ENCODE measurements at regions not wholly inside any gene's neighbourhood (a gene's known extent, or its start where the extent isn't known, plus 50 kb on each side); places are given as distances from the start of the nearest gene placed in this dataset.

DNA sequence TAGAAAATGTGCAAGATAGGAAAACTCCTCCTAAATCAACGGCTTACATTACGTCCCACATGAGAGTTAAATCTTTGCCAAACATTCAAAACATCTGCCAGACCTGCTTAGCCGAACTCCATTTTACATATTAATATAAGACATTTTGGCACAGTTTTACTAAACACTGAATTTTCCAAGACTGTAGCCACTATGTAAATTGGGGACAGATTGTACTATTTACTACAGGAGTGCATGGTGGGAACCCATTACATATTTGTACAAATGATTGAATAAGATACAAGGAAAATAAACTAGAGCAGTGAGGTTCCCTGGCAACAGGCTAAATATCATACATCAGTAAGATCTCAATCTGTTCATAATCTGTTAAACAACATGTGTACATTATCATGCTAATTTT, 1234.4 kb downstream of the KCNT2 start:
- TF ChIP-seq, protein P1, sequence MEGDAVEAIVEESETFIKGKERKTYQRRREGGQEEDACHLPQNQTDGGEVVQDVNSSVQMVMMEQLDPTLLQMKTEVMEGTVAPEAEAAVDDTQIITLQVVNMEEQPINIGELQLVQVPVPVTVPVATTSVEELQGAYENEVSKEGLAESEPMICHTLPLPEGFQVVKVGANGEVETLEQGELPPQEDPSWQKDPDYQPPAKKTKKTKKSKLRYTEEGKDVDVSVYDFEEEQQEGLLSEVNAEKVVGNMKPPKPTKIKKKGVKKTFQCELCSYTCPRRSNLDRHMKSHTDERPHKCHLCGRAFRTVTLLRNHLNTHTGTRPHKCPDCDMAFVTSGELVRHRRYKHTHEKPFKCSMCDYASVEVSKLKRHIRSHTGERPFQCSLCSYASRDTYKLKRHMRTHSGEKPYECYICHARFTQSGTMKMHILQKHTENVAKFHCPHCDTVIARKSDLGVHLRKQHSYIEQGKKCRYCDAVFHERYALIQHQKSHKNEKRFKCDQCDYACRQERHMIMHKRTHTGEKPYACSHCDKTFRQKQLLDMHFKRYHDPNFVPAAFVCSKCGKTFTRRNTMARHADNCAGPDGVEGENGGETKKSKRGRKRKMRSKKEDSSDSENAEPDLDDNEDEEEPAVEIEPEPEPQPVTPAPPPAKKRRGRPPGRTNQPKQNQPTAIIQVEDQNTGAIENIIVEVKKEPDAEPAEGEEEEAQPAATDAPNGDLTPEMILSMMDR (IDR thresholded peaks at IDR 0.05; ENCODE audit: low read length) = no peak
- TF ChIP-seq EZH2 (IDR thresholded peaks at IDR 0.05; ENCODE audit: borderline replicate concordance, low read length) = no peak
